Hepatocyte (in vitro differentiated cells): ENCODE measurements at regions not wholly inside any gene's neighbourhood (a gene's known extent, or its start where the extent isn't known, plus 50 kb on each side); places are given as distances from the start of the nearest gene placed in this dataset.

Experiments used
- EZH2 ChIP-seq: fragments of 200-600 bp; sonication (generic); IDR thresholded peaks from 2 replicates; pipeline ENCODE4 v1.6.1; 2016; ENCODE audit warnings: antibody characterized with exemption, mild to moderate bottlenecking, borderline replicate concordance
- EZH2phosphoT487 ChIP-seq: fragments of 200-600 bp; sonication (generic); IDR thresholded peaks from one replicate; pipeline ENCODE4 v1.6.1; 2018; ENCODE audit warnings: antibody characterized with exemption, mild to moderate bottlenecking, low read depth, moderate library complexity; ENCODE audit not compliant: unreplicated experiment, severe bottlenecking
- TF ChIP-seq, protein P1 (sequence below): fragments of 200-600 bp; sonication (generic); IDR thresholded peaks from 2 replicates; pipeline ENCODE4 v1.5.1; 2016; ENCODE audit warnings: antibody characterized with exemption, mild to moderate bottlenecking; ENCODE audit not compliant: poor library complexity

GRCh38 chr20:60431349-60431748, 473.1 kb downstream of the CDH26 start:
- TF ChIP-seq EZH2phosphoT487: no peak
- TF ChIP-seq, protein P1, sequence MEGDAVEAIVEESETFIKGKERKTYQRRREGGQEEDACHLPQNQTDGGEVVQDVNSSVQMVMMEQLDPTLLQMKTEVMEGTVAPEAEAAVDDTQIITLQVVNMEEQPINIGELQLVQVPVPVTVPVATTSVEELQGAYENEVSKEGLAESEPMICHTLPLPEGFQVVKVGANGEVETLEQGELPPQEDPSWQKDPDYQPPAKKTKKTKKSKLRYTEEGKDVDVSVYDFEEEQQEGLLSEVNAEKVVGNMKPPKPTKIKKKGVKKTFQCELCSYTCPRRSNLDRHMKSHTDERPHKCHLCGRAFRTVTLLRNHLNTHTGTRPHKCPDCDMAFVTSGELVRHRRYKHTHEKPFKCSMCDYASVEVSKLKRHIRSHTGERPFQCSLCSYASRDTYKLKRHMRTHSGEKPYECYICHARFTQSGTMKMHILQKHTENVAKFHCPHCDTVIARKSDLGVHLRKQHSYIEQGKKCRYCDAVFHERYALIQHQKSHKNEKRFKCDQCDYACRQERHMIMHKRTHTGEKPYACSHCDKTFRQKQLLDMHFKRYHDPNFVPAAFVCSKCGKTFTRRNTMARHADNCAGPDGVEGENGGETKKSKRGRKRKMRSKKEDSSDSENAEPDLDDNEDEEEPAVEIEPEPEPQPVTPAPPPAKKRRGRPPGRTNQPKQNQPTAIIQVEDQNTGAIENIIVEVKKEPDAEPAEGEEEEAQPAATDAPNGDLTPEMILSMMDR: no peak
- no peak for TF ChIP-seq EZH2
